NB4 (cell line): ENCODE measurements at regions not wholly inside any gene's neighbourhood (a gene's known extent, or its start where the extent isn't known, plus 50 kb on each side); places are given as distances from the start of the nearest gene placed in this dataset.

ENCODE experiments used
- CTCF ChIP-seq: IDR thresholded peaks from one replicate; pipeline ENCODE4 v1.5.1; 2012; ENCODE audit warnings: low read depth, low read length
- POLR2A ChIP-seq: IDR thresholded peaks from 2 replicates; pipeline ENCODE4 v1.6.1; 2011; ENCODE audit warnings: mild to moderate bottlenecking; ENCODE audit not compliant: insufficient read length; ENCODE audit errors: extremely low read depth

GRCh38 chr13:108426893-108427292, 157.4 kb downstream of the TNFSF13B start:
- TF ChIP-seq CTCF (no peak), POLR2A (no peak)
